IMR-90 (cell line): ENCODE measurements at regions not wholly inside any gene's neighbourhood (a gene's known extent, or its start where the extent isn't known, plus 50 kb on each side); places are given as distances from the start of the nearest gene placed in this dataset.

Experiments
- ATAC-seq: fragments of 200-7000 bp; cut with Tn5 transposase; 2 replicates; pipeline ENCODE4 v1.9.1; 2020; ENCODE audit warnings: low read depth, mild to moderate bottlenecking, moderate library complexity
- BruUV-seq: library from RNA; stranded (reverse); fragments of 400-500 nt; replicated peaks from 2 replicates; lab custom pipeline; 2021; lab: Mats Ljungman, UMichigan
- CTCF ChIA-PET: fragments of 300-600 bp; formaldehyde crosslinking; extraction: SDS; loops from one replicate; lab custom pipeline; 2021; ENCODE audit warnings: antibody characterized with exemption; lab: Yijun Ruan, JAX
- POLR2A ChIA-PET: fragments of 300-600 bp; sonication (Branson Sonifier 250); formaldehyde crosslinking; loops from one replicate; lab custom pipeline; 2022; ENCODE audit warnings: antibody characterized with exemption; ENCODE audit not compliant: unreplicated experiment; lab: Charles Lee
- DNase-seq: peaks from one replicate; pipeline ENCODE4 v3.0.0; 2013
- H2AFZ ChIP-seq: replicated peaks from 2 replicates; pipeline ENCODE3; 2013; ENCODE audit warnings: low read length, mild to moderate bottlenecking; ENCODE audit not compliant: poor library complexity
- H2AK5ac ChIP-seq: 2 replicates; pipeline ENCODE4 v1.6.1; 2013; ENCODE audit warnings: low read depth, low read length, inconsistent platforms
- H2AK9ac ChIP-seq: replicated peaks from 2 replicates; pipeline ENCODE3; 2013; ENCODE audit warnings: mild to moderate bottlenecking, low read depth, low read length, moderate library complexity; ENCODE audit not compliant: poor library complexity
- H2BK120ac ChIP-seq: 2 replicates; pipeline ENCODE4 v1.6.1; 2013; ENCODE audit warnings: low read depth, low read length, inconsistent platforms
- H2BK15ac ChIP-seq: 3 replicates; pipeline ENCODE4 v1.6.1; 2013; ENCODE audit warnings: low read depth, low read length, inconsistent platforms
- H2BK20ac ChIP-seq: 2 replicates; pipeline ENCODE4 v1.6.1; 2013; ENCODE audit warnings: low read depth, mild to moderate bottlenecking, inconsistent platforms, low read length, moderate library complexity
- H2BK5ac ChIP-seq: 2 replicates; pipeline ENCODE4 v1.6.1; 2013; ENCODE audit warnings: mild to moderate bottlenecking, low read depth, low read length, inconsistent platforms; ENCODE audit not compliant: poor library complexity, severe bottlenecking
- H3K14ac ChIP-seq: replicated peaks from 2 replicates; pipeline ENCODE4 v1.6.1; 2013; ENCODE audit warnings: low read depth, low read length, inconsistent platforms
- H3K18ac ChIP-seq: 2 replicates; pipeline ENCODE4 v1.6.1; 2013; ENCODE audit warnings: low read depth, low read length, control low read depth
- H3K23ac ChIP-seq: 2 replicates; pipeline ENCODE4 v1.6.1; 2013; ENCODE audit warnings: low read depth, low read length, inconsistent platforms
- H3K27ac ChIP-seq: 2 replicates; pipeline ENCODE4 v1.5.1; 2013; ENCODE audit warnings: mild to moderate bottlenecking, control low read depth, low read length; ENCODE audit not compliant: insufficient read depth
- H3K27me3 ChIP-seq: 2 replicates; pipeline ENCODE4 v1.6.1; 2013; ENCODE audit warnings: low read length; ENCODE audit not compliant: control insufficient read depth, insufficient read depth
- H3K36me3 ChIP-seq: 2 replicates; pipeline ENCODE4 v1.6.1; 2013; ENCODE audit warnings: low read length, mixed read lengths; ENCODE audit not compliant: control insufficient read depth, insufficient read depth
- H3K4ac ChIP-seq: 2 replicates; pipeline ENCODE4 v1.6.1; 2013; ENCODE audit warnings: low read depth, low read length, inconsistent platforms
- H3K4me1 ChIP-seq: 2 replicates; pipeline ENCODE4 v1.6.1; 2013; ENCODE audit warnings: low read length, mixed read lengths; ENCODE audit not compliant: control insufficient read depth, insufficient read depth
- H3K4me2 ChIP-seq: 2 replicates; pipeline ENCODE4 v1.6.1; 2013; ENCODE audit warnings: low read depth, mild to moderate bottlenecking, control low read depth, low read length, moderate library complexity
- H3K4me3 ChIP-seq: 2 replicates; pipeline ENCODE4 v1.5.1; 2013; ENCODE audit warnings: low read depth, mild to moderate bottlenecking, control low read depth, low read length, moderate library complexity; ENCODE audit not compliant: insufficient read depth
- H3K56ac ChIP-seq: 2 replicates; pipeline ENCODE4 v1.6.1; 2013; ENCODE audit warnings: low read length, inconsistent platforms; ENCODE audit not compliant: insufficient read depth; ENCODE audit errors: extremely low read depth
- H3K79me1 ChIP-seq, 2 experiments: 2 replicates each; pipeline ENCODE4 v1.6.1; 2013; ENCODE audit warnings: low read length in 2 of 2, inconsistent platforms in 1 of 2, low read depth in 1 of 2
- H3K9ac ChIP-seq: 2 replicates; pipeline ENCODE4 v1.6.1; 2013; ENCODE audit warnings: low read depth, low read length, control low read depth
- H3K9me1 ChIP-seq: 2 replicates; pipeline ENCODE4 v1.6.1; 2013; ENCODE audit warnings: low read length, inconsistent platforms; ENCODE audit not compliant: insufficient read depth
- H3K9me3 ChIP-seq: 2 replicates; pipeline ENCODE4 v1.6.1; 2013; ENCODE audit warnings: low read length; ENCODE audit not compliant: control insufficient read depth, insufficient read depth
- H4K20me1 ChIP-seq: 2 replicates; pipeline ENCODE4 v1.6.1; 2013; ENCODE audit warnings: low read length, inconsistent platforms; ENCODE audit not compliant: insufficient read depth
- H4K5ac ChIP-seq: 2 replicates; pipeline ENCODE4 v1.6.1; 2013; ENCODE audit warnings: mild to moderate bottlenecking, low read depth, low read length, control low read depth
- H4K8ac ChIP-seq, 2 experiments: 2 replicates each; pipeline ENCODE4 v1.6.1; 2013; ENCODE audit warnings: low read depth in 2 of 2, low read length in 2 of 2, control low read depth in 1 of 2, inconsistent platforms in 1 of 2
- H4K91ac ChIP-seq: 2 replicates; pipeline ENCODE4 v1.6.1; 2013; ENCODE audit warnings: low read depth, low read length, inconsistent platforms; ENCODE audit not compliant: insufficient read depth
- BHLHE40 ChIP-seq: fragments of 150-350 bp; IDR thresholded peaks from 2 replicates; pipeline ENCODE4 v1.6.1; 2016; ENCODE audit warnings: mild to moderate bottlenecking, low read depth, low read length
- CEBPB ChIP-seq: IDR thresholded peaks from 2 replicates; pipeline ENCODE4 v1.6.1; 2012; ENCODE audit warnings: low read depth, low read length, improper control_type of control experiment
- CHD1 ChIP-seq: IDR thresholded peaks from 2 replicates; pipeline ENCODE4 v1.6.1; 2012; ENCODE audit warnings: low read depth, low read length, improper control_type of control experiment
- CTCF ChIP-seq: conservative IDR thresholded peaks from 2 replicates; pipeline ENCODE4 v1.5.1; 2012; ENCODE audit warnings: mild to moderate bottlenecking, low read depth, low read length, improper control_type of control experiment
- ELK1 ChIP-seq: fragments of 150-350 bp; IDR thresholded peaks from 2 replicates; pipeline ENCODE4 v1.6.1; 2016; ENCODE audit warnings: low read depth, mild to moderate bottlenecking, low read length, moderate library complexity, borderline replicate concordance
- MAFK ChIP-seq: IDR thresholded peaks from 2 replicates; pipeline ENCODE4 v1.6.1; 2012; ENCODE audit warnings: low read depth, low read length, improper control_type of control experiment
- MAZ ChIP-seq: IDR thresholded peaks from 2 replicates; pipeline ENCODE4 v1.6.1; 2012; ENCODE audit warnings: low read depth, mild to moderate bottlenecking, low read length, improper control_type of control experiment, moderate library complexity, borderline replicate concordance
- MXI1 ChIP-seq: IDR thresholded peaks from 2 replicates; pipeline ENCODE4 v1.6.1; 2012; ENCODE audit warnings: low read depth, mild to moderate bottlenecking, low read length, moderate library complexity, borderline replicate concordance
- NFE2L2 ChIP-seq: fragments of 150-350 bp; IDR thresholded peaks from 2 replicates; pipeline ENCODE4 v1.6.1; 2016; ENCODE audit warnings: low read depth, mild to moderate bottlenecking, low read length
- RAD21 ChIP-seq: IDR thresholded peaks from 2 replicates; pipeline ENCODE4 v1.6.1; 2012; ENCODE audit warnings: low read length, improper control_type of control experiment
- RCOR1 ChIP-seq: IDR thresholded peaks from 2 replicates; pipeline ENCODE4 v1.6.1; 2012; ENCODE audit warnings: mild to moderate bottlenecking, low read length, improper control_type of control experiment; ENCODE audit not compliant: insufficient replicate concordance
- RFX5 ChIP-seq: IDR thresholded peaks from 2 replicates; pipeline ENCODE4 v1.8.0; 2012; ENCODE audit warnings: low read depth, mild to moderate bottlenecking, low read length, moderate library complexity
- SMC3 ChIP-seq: fragments of 150-350 bp; IDR thresholded peaks from 2 replicates; pipeline ENCODE4 v1.6.1; 2016; ENCODE audit warnings: low read depth, mild to moderate bottlenecking, antibody characterized with exemption, low read length, moderate library complexity
- USF2 ChIP-seq: fragments of 150-350 bp; IDR thresholded peaks from 2 replicates; pipeline ENCODE4 v1.6.1; 2017; ENCODE audit warnings: mild to moderate bottlenecking, antibody characterized with exemption, low read length, low read depth
- WGBS, 2 experiments: methylation state at CpG; one replicate each; pipeline versions ENCODE4 v1.1.5 to v1.1.7; 2013; ENCODE audit warnings: missing lambda C conversion rate in 2 of 2; ENCODE audit not compliant: insufficient read length in 1 of 2; ENCODE audit errors: extremely low coverage in 2 of 2; 5-methylcytosine and 5-hydroxymethylcytosine counted together
- dilution Hi-C: fragments of 300-500 bp; cut with HindIII; formaldehyde crosslinking; loops from one replicate; pipeline ENCODE4 v1.14.3; 2018; ENCODE audit warnings: low sequenced_read_pairs; ENCODE audit not compliant: unreplicated experiment
- in situ Hi-C: fragments of 300-500 bp; cut with MboI; formaldehyde crosslinking; loops from 3 replicates; pipeline ENCODE4 v1.14.3; 2019; ENCODE audit warnings: low sequenced_read_pairs, inconsistent platforms, mixed read lengths
- intact Hi-C: fragments of 100-400 bp; cut with micrococcal nuclease; formaldehyde crosslinking; loops from 2 replicates; pipeline ENCODE4 v1.10.0; 2022

DNA sequence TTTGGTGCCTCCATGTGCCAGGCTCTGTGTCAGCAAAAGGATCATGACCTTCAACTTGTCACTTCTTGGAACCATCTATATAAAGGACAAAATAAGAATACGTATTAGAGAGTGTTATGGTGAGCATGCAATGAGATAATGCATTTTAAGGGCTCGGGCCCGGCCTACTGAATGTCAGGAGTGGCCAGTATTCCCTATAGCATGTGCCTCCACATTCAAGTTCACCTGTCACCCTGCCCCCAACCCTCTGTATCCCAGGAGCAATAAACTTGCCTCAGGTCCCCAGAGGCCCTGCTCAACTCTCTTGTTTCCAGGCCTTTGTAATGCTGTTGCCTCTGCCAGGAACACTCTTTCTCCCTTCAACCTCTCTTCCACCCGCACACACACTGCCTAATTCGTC, 90.2 kb upstream of the SLC6A11 start:
- H2AK9ac ChIP-seq: no peak overlapping the region
- H2BK15ac ChIP-seq: no peak overlapping the region
- BruUV-seq: no TSS peak
- H3K9me3 ChIP-seq: no peaks in the 10 kb centered on the region
- no peak overlapping the region for H3K14ac ChIP-seq
- H4K20me1 ChIP-seq: no peaks in the 10 kb centered on the region
- WGBS, 2 experiments: 27% methylated on average over 2 of the region's 5 CpGs; no CpG with 5 or more reads in 1 of the 2 experiments
- H3K36me3 ChIP-seq: no peaks in the 10 kb centered on the region
- no peaks in the 10 kb centered on the region for H3K4me1 ChIP-seq
- H3K4me3 ChIP-seq: no peak overlapping the region
- no peaks in the 10 kb centered on the region for H3K27me3 ChIP-seq
- no peak overlapping the region for H4K8ac ChIP-seq
- H3K9me1 ChIP-seq: no peaks in the 10 kb centered on the region
- no peak overlapping the region for H2BK120ac ChIP-seq
- no peak overlapping the region for H2BK5ac ChIP-seq
- H3K27ac ChIP-seq: no peak overlapping the region
- H2AFZ ChIP-seq: no peak overlapping the region
- dilution Hi-C loops: no loop called here
- TF ChIP-seq MXI1 (no peak), CTCF (no peak), BHLHE40 (no peak), CHD1 (no peak), RAD21 (no peak), USF2 (no peak), MAFK (no peak), ELK1 (no peak), CEBPB (no peak), MAZ (no peak), SMC3 (no peak), RFX5 (no peak), RCOR1 (no peak), NFE2L2 (no peak)
- no peak overlapping the region for H3K9ac ChIP-seq
- no peak overlapping the region for H3K18ac ChIP-seq
- H2BK20ac ChIP-seq: no peak overlapping the region
- H3K56ac ChIP-seq: no peak overlapping the region
- in situ Hi-C loops: no loop called here
- no peak overlapping the region for H2AK5ac ChIP-seq
- ATAC-seq (no peak), DNase-seq (no peak)
- intact Hi-C loops: no loop called here
- no peak overlapping the region for H3K23ac ChIP-seq
- CTCF ChIA-PET: no interaction called here
- POLR2A ChIA-PET: no interaction called here
- H4K91ac ChIP-seq: no peak overlapping the region
- H4K5ac ChIP-seq: no peak overlapping the region
- no peaks in the 10 kb centered on the region for H3K79me1 ChIP-seq
- H3K4ac ChIP-seq: no peak overlapping the region
- no peak overlapping the region for H3K4me2 ChIP-seq
